ENCODE measurements at regions not wholly inside any gene's neighbourhood (a gene's known extent, or its start where the extent isn't known, plus 50 kb on each side); places are given as distances from the start of the nearest gene placed in this dataset.

GRCh38 chr7:135731-136645 lies 56.4 kb upstream of the FAM20C start:
- DNase-seq (ENCODE audit: low spot score) = no peak

- DNase-seq (ENCODE audit: low spot score) = no peak
Measured at GRCh38 chr7:137094-137891, 55.1 kb upstream of the FAM20C start.

- no peak for DNase-seq (ENCODE audit: low spot score)
Measured at GRCh38 chr7:139131-139530, 53.2 kb upstream of the FAM20C start.

- no peak for DNase-seq (ENCODE audit: low spot score)
Measured at GRCh38 chr7:139561-140243, 52.7 kb upstream of the FAM20C start.

GRCh38 chr7:140996-141395 lies 51.4 kb upstream of the FAM20C start:
- no peak for DNase-seq (ENCODE audit: low spot score)

- DNase-seq (ENCODE audit: low spot score) = no peak
Measured at GRCh38 chr7:142248-142941, 50.0 kb upstream of the FAM20C start.
